Fibroblast of skin of scalp (primary cell): ENCODE measurements at regions not wholly inside any gene's neighbourhood (a gene's known extent, or its start where the extent isn't known, plus 50 kb on each side); places are given as distances from the start of the nearest gene placed in this dataset.

Experiments
- DNase-seq: peaks from one replicate; pipeline ENCODE4 v3.0.0-alpha.2; 2013

DNA sequence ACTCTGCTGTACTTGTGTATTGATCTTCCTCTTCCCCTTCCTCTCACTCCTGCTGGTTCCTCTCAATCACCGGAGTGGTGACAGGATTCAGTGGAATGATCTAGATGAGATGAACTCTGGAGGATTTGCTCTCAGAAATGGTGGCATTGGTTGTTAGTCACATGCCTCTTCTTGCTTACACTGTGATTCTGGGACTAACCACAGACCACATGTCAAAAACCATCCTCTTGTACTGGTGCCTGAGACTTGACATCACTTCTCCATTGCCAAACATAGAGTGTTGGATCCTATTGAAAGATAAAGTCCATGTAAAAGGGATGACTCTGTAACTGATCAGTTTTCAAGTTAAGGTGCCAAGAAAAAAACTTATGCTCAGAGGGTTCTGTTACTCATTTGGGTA, 506.5 kb downstream of the DMAC1 start:
- no peak for DNase-seq

DNA sequence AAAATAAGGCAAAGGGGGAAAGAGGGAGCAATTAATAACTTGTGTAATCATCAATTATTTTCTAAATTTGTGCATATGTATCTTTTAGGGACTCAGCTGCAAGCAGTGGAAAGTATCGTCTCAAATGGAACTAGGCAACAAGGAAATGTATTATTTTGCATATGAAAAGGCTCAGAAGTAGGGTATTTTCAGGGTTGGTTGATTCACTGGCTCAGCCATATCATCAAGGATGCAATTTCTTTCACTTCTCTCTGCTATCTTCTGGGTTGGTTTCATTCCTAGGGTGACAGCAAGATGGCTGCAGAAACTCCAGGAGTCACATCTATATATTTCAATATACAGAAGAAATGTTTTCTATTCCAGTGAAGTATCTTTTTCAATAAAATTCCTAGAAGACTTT, 509.8 kb downstream of the DMAC1 start:
- DNase-seq = no peak

DNA sequence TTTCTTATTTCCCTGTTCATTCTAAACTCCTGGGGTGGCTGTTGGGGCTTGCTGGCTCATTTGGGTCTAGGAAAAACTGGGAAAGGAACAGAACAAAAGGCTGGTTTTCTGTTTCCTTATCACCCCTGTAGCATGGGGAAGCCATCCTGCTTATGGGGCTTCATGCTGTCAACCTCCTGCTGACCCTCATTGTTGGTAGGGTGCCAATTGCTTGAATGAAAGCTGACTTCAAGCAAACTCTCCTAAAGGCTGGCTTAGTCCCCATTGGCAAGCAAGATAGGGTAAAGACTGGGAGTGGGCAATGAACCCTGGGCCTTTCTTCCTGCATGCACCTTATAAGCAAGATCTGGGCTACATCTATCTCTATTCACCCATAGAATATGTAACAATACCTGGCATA, 511.6 kb downstream of the DMAC1 start:
- DNase-seq = no peak

DNA sequence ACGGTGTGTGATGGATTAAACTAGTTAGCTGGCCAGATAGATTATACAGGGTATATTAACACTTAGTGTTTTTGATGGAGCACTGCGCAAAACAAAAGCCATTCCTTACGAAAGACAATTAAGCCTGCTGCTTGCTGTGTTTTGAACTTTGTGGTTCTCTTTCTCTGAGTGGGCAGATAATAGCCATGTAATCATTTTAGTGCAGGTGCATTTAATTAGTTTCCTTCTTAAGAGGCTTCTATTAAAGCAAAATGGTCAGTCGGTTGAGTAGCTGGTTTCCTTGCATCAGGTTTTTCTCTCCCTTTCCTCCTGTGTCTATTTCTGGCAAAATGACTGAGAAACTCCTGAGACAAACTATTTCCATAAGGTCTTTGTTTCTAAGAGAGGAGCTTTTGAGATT, 512.5 kb downstream of the DMAC1 start:
- no peak for DNase-seq

DNA sequence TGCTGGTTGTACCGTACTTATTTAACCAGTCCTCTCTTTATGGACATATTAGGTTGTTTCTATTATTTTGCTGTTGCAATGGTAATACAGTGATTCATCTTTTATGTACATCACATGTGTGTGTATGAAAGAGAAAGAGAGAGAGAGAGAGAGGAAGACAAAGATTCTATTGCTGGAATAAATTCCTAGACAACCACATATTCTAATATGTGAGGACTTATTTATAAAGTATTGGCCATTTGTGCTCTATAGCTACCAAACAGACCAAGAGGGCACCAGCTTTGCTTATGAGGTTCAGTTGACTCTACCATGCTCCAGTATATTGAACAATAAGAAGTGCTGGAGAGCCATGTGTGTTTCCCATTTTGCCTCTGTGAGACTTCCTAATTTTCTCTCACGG, 513.5 kb downstream of the DMAC1 start:
- DNase-seq = no peak

DNA sequence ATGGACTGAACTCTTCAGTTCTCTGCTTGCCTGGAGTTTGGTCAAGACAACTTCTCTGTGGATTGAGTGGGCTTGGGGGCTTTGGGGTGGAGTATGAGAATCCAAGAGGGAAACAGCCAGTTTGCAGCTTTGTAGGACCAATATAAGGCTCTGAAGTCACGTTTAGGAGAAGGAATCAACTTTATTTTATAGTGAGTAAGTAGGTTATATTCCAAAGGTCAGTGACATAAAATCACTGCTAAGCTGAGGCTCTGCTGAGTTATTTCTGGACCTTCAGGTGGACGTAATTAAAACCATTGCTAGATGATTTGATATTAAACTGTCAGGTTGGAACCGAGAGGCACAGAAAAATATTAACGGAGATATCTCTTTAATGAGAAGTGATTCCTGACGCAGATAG, 514.4 kb downstream of the DMAC1 start:
- no peak for DNase-seq

DNA sequence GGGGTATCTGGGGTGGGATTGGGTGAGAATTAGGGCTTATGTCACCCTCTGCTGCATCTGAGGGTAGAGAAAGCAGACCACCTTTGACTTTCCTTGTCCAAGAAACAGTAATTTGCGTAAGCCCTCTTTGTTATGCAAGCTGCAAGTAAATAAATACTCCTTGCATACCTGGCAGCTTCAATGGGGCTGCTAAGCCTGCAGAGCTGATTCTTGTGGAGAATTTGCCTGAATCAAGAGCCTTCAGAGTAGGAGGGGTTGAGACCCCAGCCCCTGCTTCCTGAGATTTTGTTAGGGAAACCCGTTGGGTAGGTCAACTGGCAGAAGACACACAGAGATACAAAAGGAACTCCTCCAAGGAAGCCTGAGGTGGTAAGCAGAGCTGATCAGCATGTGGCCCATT, 515.1 kb downstream of the DMAC1 start:
- DNase-seq = no peak

DNA sequence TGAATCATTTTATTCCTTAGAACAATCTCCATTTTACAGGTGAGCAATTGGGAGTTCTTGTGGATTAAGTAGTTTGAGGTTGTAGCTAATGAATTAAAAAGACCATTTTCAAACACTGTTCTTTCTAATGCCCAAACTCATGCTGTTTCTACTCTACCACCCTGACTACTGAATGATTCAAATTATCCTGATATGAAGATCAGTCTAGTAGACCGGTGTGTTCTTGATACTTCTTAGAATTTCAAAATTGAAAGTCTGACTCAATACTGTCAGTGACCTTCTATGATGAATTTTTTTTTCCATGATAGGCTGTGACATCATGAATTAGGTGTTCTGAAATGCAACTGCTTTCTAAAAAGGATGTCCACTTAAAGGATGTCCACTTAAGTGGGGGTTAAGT, 515.5 kb downstream of the DMAC1 start:
- DNase-seq = no peak

DNA sequence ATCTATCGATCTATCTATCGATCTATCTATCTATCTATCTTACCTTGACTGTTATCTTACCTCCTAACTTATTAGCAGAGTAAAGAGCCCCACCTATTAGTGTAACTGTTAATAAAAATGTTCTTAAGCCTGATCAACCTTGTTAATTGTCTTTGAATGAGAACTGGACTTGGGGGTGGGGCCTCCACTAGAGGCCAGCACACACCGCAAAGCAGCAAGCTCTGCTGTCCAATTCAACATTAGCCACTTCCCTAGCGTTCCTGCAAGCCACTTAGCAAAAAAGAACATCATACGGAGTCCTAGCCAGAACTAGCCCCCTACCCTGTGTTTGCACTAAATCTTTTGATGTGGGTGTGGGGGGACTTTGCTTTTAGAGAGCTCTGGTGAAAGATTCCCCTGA, 515.8 kb downstream of the KDM4C start:
- DNase-seq = no peak

DNA sequence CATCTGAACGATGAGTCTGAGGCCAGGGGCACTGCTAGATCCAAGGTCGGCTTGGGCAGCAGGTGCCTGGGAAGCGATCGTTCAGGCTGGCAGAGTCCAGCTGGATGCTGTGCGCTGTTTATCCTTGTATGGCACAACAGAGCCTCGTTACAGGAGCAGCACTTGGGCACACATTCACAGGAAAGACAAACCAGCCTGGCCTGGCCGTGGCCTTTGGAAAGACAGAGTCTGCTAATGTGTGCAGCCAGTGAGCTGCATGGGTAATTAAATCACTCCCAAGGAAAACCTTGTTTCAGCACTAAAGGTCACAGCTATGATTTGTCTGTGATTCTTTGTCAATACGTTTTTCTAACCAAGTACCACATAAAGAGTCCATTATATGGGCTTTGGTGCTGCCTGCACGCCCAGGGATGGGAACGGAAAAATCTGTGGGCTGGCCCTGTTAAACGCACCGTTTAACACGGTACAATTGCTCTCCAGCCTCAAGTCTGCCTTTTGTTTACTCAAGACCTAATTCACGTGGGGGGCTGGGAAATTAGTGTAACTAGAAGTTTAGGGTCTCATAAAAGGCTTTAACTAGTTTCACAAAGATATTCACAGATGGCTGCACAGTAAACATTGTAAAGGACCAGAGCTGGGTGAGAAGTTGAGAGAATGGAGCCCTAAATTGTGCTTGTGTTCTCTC, 509.3 kb downstream of the KDM4C start:
- DNase-seq = no peak

DNA sequence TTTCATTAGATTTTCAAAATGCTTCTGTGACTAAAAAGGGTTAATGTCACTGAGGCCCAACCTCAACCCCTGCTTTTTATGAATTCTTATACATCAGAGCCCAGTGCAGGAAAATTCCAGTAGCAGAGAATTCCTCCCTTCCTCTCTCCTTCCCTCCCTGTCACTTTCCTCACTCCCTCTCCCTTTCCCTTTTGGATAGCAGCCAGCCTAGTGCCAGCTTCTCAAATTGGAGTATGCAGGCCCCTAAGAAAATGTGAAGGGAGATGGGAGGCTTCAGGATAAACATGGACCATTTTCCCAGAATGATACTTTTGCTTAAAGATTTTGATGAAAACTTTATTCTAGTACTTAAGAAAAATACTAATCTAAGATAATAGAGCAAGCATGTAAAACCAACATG, 507.4 kb downstream of the KDM4C start:
- DNase-seq = no peak

DNA sequence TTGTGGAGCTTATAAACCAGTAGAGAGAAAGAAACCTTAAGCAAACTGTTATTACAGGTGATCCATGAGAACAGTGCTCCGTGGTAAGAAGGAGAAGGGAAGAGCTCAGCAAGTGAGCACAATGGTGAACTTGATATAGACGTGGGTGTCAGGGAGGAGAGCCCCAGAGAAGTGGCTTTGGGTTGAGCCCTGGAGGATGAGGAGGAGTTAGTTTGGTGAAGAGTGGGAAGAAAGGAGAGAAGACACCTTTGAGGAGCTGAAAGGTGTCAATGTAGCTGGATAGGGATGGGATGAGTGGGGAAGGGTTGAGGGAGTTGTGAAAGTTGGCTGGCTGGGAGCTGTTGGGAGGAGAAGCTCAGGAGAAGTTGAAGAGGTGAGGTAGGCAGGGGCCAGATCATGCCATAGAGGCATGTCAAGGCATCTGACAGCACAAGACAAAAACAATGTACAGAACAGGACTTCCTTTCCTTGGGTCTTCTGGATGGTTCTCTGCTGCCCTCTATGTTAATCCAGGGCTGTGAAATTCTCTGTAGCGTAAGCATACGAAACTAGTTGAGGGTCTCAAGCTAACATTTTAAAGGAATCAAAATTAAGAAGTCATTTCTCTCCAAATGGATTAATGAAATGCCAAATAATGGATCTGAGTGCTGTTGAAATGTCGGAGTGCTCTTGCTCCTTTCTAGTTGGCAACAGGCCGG, 501.9 kb downstream of the KDM4C start:
- no peak for DNase-seq

DNA sequence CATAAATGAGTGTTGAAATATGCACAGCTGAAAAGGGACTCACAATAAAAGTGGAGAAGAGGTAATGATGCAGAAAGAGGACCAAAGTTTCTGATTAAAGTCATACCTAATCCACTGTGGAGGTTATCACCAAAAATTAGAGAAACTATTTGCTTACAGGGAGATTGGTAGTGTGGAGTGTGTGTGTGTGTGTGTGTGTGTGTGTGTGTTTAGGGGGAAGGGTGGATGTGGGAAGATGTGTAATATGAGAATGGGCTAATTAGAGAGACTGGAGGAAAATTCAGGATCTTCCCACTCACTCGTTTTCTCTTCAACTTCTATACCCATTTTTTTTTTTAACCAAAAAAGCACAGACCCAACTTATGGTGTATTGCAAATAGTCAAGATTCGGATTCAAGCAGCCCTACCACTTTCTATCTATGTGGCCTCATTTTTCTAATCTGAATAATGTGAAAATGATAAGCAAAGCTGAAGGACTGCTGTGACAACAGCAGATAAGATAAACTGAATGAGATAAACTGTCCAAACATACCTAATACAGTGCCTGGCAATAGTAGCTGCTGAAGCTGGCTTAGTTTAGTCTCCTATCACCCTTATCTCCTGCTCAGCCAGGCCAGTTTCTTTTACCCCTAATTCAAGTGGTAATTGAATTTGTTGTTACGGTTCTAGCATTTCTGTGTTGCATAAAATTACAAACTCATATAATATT, 501.1 kb downstream of the KDM4C start:
- no peak for DNase-seq

DNA sequence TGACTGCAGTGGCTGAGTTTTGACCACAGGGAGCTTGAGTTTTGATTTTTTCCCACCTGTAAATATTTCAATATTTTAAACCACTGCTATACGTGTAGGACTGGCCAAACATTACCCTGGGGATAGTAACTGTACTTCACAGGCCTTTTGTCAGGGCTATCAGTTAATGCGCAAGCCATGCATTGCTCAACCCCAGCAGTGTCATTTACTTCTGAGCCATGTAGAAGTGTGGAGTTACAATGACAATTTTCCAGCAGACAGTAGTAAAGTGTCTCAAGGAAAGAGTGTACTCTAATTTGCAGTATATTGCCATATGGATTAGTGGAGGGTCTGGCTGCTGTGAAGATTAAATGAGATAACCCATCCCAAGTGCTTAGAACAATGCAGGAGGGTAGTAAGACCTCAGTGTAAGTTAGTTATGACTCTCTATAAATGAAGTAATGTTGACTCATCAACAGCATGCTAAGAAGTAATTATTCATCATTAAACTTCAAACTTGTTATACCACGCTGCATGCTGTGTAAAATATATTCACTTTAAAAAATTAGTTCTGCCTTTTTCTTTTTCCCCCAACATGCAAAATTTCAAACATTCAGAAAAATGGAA, 489.2 kb downstream of the KDM4C start:
- DNase-seq = no peak

DNA sequence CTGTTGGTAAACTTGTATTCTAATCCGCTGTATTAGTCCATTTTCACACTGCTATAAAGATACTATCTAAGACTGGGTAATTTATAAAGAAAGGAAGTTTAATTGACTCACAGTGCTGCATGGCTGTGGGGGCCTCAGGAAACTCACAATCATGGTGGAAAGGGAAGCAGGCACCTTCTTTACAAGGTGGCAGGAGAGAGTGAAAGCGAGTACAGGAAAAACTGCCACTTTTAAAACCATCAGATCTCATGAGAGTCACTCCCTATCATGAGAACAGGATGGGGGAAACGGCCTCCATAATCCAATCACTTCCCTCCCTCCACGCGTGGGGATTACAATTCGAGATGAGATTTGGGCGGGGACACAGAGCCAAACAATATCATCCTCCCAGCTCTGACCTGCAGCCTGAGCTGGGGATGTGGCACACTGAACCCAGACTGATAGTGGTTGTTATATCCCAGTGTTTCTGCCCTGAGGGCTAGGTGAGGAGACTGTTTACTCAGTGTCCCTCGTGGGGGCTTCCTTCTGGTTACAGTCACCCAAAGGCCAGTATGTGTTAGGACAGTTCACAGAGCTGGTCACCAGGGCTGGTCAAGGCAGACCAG, 488.3 kb downstream of the KDM4C start:
- DNase-seq = no peak

DNA sequence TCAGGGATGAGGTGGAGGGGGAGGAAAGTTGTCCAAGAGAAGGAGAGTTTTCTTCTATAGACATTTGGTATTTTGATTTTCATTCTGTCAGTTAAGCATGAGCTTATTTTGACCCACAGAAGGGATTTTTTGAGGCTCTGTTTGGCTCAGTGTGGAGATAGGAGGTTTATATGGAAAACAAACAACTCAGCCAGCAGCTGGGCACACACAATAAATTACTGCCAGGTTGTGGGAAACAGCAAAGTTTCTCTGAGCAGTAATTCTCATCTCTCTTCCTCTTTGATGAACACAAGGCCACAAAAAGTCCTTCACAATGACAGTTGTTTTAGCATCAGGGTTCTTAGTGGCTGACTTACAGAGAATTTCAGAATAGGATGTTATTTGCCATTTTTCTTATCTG, 486.1 kb downstream of the KDM4C start:
- DNase-seq = no peak

DNA sequence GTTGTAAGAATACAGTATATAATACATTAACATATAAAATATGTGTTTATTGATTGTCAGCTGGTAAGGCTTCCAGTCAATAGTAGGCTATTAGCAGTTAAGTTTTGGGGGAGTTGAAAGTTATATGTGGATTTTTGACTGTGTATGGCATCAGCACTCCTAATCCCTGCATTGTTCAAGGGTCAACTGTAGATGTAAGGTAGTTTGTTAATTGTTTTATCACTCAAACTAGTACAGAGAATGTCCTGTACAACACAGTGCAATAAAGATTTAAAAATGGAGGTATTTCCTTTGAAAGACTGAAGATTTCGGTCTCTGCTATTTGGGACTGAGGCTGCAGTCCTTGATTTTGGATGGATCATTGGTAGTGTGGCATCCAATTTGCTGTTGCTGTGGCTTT, 484.4 kb downstream of the KDM4C start:
- no peak for DNase-seq

DNA sequence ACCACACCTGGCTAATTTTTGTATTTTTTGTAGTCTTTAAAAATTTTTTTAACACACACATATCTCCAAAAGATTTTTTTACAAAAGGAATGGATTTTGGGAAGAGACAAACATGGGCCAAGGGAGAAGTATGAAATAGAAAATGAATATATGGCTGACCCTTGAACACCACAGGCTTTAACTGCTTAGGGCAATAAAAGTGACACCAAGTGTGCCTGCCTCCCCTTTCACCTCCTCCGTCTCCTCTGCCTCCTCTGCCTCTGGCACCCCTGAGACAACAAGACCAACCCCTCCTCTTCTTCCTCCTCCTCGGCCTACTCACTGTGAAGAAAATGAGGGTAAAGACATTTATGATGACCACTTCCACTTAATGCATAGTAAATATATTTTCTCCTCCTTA, 483.9 kb downstream of the KDM4C start:
- DNase-seq = no peak

DNA sequence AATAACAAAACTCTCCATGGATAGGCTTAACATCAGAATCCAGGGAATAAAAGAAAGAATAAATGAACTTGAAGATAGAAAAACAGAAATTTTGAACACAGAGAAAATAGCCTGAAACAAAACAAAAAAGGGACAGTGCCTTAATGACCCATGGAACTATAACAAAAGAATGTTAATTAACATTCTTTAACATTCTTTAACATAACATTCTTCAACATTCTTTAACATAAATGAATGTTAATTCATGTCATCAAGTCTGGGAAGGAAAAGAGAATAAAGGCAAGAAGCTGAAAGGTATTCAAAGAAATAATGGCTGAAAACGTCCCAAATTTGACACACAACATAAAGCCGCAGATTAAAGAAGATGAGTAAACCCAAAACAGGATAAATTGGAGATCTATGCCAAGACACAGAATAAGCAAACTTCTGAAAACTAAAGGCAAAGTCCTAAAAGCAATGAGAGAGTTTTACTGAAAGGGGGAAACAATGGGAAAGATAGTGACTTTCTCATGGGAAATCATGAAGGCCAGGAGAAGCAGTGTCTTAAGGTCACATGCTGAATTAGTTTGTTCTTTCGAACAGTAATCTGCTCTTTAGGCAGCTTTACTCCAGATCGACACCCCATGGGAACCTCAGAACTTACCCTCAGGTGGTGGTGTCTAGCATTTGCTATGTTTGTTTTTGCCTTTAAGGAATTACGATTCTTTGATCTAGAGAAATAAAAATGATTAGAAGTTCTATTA, 483.0 kb downstream of the KDM4C start:
- no peak for DNase-seq

DNA sequence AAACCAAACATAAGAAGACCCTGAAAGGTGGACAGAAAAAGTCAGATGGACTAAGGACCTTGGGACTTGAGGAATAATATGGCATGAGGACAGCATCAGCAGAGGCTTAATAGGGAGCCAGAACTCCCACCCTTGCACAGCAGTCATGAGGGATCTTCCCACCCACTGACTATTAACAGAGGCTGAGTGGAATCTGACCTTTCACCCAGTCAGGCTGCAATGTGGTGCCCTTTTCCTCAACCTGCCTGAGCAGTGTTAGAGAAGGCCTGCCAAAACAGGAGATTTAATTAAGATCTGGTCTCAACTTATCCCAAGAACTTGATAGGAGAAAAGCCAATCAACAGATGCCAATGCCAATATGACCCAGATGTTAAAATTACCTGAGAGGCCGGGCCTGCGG, 481.9 kb downstream of the KDM4C start:
- no peak for DNase-seq

DNA sequence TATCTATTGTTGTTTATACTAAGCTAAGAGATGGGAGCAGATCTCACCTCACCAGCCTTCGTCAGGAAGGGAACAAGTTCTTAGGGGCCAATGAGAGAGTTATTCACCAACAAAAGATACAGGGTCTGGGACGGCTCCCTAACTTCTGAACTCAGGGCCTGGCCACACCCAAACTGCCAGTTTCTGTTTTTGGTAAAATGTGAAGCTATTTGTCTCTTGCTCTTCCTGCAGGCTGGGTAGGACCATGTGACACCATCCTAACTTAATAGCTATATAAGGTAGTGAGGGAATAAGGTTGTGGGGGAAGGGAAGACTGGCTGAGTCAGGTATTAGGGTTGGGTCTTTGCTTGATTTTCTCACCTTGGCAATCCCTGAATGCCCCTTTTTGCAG, 480.5 kb downstream of the KDM4C start:
- no peak for DNase-seq

DNA sequence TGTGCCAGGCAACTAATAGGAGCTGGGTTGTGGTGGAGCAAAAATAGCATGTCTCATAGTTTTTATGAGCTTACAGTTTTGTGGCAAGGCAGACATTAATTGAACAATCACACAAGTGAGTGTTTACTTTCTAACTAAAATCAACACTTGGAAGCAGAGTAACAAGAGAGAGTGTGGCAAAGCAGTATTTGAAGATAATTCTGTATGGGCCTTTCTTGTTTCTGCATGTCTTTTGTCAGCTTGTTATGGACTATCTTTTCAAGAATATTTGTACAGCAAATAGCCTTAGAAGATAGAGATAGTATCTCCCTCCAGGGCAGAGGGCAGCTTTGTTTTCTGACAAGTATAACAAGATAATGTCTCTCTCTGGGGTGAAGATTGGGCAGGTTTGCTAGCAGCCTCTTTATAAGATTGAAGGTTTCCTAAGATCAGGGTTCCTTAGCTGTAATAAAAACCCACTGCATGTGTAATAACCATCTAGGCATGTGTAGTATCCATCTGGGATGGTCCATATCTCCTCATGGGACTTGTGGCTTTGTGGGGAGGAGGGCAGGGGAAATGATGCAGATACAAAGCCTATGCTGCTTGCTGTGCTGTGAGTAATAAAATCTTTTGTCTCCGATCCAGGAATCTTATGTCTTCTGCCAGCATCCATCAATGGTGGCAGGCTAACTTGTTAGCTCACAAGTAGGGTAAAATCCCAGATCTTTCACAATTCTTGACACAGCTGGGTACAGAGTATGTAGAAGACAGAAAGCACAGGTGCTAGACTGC, 479.9 kb downstream of the KDM4C start:
- peak; percentile 88 for DNase-seq
